IPS-NIHi7 (cell line): ENCODE measurements at regions not wholly inside any gene's neighbourhood (a gene's known extent, or its start where the extent isn't known, plus 50 kb on each side); places are given as distances from the start of the nearest gene placed in this dataset.
"Not testable (repeated sequence)": the region's sequence is repeated elsewhere in the genome, so short reads cannot be mapped to it uniquely, and the experiment has no call there.

ENCODE experiments used
- DNase-seq: peaks from one replicate; pipeline ENCODE4 v3.0.0; 2012; ENCODE audit warnings: mixed read lengths; ENCODE audit errors: extremely low spot score

DNA sequence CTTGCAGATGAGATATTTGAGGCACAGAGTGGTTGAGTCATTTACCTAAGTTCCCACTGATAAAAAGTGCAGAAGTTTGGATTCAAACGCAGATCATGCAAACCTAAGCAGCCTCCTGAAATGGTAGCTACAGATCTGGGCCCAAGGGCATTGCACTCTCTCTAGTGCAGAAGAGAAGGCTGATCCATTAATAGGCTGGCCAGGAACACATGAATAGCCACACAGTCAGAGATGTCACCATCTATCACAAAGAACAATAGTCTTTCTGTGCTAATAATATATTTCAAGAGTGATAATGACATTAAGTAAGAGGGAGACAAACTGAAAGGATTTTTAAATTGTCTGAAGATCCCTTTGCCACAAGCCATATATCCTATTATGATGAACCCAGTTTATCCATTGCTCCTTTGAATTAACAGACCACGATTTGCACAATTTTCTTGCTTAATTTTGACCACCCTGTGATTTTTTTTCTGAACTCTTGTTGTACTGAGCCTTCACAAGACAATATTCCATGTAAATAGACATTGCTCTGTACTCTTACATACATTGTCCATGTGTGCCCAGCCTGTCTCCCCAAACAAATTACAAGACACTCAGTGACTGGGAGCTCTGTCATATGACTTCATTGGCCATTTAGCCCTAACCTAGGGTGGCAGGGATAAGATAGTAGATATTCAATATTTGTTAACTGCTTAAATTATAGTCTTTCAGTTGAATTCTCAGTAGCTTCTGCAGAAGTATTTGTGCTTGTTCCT lies 112.4 kb upstream of the RBPJ start:
- DNase-seq, result no peak

DNA sequence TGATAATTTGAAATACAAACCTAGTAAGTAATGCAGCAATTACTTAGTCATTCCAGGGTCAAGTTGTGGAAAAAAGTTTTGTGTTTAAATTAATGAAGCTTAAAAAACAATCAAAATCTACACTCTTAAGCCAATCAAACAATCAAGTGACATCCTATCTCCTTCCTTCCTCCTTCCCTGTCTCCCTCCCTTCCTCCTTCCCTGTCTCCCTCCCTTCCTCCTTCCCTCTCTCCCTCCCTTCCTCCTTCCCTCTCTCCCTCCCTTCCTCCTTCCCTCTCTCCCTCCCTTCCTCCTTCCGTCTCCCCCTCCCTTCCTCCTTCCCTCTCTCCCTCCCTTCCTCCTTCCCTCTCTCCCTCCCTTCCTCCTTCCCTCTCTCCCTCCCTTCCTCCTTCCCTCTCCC lies 111.4 kb upstream of the RBPJ start:
- not testable (repeated sequence) for DNase-seq

DNA sequence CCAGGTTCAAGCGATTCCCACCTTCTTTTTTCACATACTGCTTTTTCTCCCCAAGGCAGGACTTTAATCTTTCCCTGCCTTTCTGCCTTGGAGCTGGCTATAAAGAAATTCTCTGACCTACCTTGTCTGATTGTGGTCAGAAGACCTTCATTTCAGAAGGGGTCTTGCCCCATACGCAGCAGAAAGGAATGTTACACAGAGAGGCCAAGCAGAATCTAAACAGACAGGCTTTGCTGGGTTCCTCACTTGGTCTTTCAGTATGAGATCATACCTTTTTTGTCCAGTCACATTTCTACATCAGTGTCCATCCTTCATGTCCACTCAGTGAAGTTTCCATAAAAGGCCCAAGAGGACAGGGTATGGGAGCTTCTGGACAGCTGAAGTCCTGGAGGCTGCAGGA lies 108.3 kb upstream of the RBPJ start:
- DNase-seq, result no peak

DNA sequence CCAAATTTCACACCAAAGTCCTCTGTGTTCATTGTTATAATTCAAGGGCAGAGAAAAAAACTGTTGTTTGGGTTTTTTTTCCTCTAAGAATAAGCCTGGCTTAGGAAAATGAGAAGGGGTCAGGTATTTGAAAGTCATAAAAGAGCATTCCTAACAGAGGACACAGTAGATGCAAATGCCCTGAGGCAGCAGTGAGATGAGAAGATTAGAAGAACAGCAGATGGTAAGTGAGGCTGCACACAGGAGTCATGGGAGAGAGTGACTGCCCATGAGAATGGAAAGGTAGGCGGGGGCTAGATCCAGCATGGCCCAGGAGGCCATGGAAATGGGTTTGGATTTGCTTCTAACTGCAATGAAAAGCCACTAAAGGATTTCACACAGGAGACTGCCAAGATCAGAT lies 107.5 kb upstream of the RBPJ start:
- no peak for DNase-seq

DNA sequence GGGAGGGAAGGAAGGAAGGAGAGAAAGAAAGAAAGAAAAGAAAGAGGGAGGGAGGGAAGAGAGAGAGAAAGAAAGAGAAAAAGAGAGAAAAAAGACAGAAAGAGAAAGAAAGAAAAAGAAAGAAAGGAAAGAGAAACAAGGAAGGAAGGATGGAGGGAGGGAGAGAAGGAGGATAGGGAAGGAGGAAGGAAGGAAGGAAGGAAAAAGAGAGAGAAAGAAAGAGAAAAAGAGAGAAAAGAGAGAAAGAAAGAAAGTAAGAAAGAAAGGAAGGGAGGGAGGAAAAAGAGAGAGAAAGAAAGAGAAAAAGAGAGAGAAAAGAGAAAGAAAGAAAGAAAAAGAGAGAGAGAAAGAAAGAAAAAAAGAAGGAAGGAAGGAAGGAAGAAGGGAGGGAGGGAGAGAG lies 105.8 kb upstream of the RBPJ start:
- DNase-seq, result no peak

DNA sequence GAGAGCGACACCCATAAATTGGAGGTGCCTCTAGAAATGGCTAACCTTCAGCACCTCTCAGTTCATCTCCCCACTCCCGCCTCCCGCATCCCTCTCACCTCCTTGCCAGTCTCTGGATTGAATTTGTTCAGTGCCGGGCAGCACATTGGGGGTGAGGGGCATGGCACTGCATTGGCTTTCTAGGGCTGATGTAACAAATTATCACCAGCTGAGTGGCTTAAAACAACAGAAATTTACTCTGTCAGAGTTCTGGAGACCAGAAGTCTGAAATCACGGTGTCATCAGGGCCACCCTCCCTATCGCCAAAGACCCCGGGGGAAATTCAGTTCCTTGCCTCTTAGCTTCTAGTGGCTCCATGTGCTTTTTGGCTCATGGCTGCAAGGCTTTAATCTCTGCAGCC lies 105.1 kb upstream of the RBPJ start:
- DNase-seq, result no peak

DNA sequence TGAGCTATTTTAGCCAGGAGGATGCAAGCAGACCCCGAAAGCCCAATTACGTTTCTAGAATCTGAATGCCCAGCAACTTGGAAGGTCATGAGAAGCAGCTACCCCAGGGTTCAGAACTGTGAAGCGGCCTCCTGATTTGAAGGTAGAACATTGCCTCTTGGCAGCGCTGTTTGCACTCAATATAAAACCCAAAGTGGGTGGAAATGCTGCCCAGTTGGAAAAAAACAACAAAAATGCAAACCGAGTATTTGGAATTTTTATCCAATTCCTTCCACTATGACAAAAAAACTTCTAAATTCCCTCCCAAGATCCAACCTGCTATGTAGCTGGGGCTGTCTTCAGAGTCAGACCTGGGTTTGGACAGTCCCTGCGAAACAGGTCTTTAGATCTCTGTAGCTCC lies 103.3 kb upstream of the RBPJ start:
- no peak for DNase-seq

DNA sequence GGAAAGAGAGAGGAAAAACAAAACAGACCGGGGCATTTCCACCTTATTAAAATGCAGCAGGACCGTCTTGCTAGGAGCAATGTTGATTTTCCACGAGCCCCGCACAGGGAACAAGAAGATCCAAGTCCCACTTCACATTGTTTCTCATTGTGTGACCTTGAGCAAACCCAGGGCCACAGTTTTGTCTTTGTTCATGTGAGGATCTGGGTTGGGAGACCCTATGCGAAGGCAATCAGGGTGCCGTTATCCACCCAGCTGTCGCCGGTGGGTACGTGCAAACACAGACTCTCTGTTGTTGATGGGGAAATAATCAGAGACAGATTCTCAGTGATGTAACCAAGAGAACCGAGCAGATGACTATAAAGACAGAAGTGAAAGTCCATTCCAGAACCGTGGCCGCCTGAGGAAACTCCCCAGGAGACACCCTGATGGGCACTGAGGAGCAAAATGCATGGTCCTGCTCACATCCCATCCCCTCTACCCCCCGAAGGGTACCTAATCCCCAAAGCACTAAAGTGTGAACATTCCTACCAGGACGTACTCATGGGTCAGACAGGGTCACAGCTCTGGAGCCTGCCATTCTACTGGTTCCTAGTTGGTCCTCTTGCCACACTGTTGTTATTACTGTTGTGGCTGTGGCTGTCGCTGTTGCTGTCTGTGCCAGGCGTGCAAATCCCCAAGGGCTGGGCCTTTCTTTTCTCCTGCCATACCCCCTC lies 102.7 kb upstream of the RBPJ start:
- no peak for DNase-seq

DNA sequence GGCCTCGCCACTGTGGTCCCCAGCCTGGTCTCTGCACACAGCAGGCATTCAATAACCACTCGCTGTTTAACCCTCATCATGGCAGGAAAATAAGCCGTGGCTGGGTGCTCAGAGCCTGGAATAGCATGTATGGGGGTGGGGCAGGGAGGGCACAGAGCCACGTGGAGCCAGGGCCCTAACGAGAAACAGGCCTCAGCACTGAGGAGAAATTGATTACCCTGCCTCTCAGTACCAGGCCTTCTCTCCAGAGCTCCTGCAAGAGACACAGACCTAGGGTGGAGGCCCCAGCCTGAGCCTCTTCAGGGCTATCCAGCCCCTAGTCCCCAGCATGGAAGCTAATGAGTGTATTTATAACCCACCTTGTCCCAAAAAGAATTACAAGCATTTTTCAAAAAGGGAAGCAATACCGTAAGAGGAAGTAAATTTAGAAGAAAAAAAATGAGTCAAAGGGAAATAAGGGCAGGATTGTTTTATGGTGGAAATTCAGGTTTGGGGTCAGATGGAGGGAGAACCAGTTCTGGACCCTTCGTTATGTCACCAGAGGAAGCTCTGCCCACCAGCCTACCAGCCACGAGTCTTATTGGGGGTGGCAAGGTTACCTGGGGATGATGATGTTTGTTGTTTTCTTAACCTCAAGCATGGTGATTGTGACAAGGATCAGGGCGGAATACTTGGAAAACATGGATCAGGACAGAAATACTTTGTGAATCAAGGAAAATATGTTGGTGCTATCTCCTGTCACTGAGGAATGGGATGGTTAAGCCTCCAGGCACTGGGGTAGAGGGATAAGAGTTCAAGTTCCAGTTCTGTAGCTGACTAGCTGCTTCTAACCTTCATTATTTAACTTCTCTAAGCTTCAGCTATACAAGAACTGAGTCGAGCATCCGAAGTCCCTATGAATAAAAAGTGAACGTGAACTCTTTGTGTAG lies 101.9 kb upstream of the RBPJ start:
- DNase-seq, result no peak

DNA sequence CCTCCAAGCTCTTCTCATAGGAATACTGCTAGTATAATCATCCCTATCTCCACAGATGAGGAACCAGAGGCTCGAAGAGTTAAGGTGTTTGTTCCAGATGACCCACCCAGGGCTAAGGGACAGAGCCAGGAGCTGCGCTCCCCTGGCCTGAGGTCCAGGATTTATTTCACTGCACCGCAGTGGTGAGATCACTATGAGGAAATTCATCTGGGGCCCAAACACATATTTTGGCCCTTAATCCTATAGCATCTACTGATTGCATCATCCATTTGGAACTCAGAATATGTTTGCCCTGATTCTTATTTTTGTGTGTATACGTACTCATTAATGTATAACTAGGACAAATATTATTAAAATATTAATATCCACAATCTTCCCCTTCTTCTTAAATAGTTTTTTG lies 100.1 kb upstream of the RBPJ start:
- DNase-seq, result no peak

DNA sequence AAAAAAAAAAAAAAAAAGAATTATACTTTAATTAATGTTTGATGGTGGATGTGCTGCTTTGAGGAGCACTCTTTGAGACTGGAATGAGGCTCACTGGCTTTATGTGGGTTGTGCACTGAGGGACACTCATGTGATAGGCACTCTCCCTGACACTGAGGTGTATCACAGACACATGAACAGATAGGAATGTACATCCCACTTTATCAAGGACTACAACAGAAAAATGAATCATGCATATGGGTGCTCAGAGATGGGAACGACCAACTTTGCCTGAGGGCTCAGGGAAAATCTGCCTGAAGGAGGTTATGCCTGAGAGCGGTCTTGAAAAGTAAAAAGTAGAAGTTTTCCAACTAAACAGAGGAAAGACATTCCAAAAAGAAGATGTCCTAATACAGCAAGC lies 97.7 kb upstream of the RBPJ start:
- no peak for DNase-seq

DNA sequence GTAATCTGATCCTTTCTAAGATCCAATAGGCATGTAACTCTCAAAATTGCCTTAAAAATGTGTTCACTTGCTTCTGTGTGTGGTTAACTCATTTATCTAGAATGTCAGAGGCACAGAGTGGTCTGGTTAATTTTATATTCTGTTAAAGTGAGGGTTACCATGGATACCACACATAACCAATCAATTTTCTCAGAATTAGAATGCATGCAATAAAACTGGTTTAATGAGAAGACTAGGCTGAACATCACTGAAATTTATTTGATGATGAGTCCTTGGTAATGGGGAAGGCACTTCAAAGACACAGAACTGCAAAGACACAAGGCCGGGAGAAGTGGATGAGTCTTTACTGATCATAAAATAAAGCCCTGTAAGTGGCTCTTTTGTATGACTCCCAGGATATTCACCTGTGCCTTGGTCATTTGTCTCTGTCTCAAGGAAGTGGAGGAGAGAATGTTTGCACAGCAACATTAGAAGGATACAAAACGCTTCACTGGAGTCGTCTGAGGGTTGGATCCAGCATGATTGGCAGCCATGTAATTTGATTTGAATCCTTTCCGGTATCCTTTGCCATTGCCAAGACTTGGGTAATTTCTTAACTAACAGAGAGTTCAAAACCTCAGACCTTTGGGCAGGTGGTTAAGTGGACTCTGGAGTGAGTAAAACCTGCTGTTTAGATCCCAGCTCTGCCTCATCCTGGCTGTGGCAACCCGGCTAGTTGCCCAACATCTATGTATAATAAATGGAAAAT lies 94.0 kb upstream of the RBPJ start:
- DNase-seq, result no peak

DNA sequence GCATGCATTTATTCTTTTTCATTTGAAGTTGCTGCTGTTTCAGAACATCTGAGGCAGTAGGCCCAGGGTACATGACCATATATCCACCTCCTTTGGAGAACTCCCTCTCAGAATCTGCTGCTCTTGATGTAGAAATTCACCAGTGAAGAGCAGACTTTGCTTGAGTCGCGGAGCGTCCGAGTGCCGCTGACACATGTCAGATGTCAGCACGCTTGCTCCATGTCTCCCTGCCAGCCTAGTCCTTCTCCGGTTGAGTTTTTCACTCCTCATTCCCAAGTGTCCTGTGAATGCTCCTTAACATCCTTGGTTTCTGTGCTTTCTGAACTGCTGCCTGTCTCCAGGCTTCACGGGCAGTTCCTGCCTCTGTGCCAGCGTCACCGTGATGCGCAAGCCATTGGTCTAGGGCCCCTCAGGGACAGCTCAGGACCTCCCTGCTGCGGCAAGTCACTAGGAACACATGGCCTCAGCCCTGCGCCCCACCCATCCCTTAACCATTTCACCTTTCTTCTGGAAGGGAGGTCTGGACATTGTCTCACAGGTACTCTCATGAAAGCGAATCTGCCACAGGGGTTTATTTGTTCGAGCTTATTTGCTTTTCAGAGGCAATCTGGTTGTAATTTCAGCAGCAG lies 93.1 kb upstream of the RBPJ start:
- no peak for DNase-seq

DNA sequence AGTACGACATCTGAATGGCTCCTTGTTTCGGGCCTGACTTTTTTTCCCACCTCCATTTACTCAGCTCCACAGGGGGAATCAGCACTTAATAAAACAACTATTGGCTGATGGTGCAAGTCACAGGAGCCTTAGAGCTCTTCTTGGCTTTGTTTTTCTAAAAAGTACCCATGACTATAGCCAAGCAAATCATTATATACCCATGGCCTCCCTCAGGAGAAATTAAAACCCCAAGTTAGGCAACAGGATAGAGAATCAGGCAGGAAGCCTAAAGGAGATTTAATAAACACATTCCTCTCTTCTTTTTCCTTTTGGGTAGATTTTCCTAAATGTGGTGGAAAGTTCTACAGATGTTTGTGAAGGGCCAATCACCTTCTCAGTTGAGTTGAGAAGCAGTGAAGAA lies 91.9 kb upstream of the RBPJ start:
- no peak for DNase-seq

DNA sequence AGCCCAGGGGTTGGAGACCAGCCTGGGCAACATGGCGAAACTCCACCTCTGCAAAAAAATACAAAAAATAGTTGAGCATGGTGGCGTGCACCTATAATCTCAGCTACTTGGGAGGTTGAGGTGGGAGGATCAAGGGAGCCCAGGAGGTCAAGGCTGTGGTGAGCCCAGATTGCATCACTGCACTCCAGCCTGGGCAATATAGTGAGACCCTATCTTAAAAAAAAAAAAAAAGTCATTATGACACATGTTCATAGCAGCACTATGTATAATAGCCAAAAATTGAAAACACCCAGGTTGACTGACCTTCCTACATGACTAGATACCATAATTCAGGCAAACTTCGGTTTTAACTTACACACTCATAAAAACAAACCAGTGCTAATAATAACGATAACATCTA lies 90.8 kb upstream of the RBPJ start:
- no peak for DNase-seq

DNA sequence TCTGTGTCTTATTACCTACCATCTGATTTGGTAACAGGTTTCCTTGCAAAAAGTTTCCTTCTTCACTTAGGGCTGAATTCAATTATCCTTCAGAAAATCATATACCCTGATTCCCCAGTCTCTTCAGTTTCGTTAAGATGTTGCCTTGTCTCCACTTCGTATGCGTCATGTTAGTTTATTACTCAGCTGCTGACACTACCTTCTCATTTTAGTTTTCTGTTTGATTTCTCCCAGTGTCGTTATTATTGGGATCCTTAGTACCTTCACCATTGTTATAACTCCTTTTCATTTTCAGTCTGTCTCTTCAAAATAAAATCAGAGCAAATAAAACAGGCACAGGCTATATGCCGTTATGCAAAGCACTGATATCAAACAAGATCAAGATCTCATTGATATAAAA lies 87.5 kb upstream of the RBPJ start:
- no peak for DNase-seq

DNA sequence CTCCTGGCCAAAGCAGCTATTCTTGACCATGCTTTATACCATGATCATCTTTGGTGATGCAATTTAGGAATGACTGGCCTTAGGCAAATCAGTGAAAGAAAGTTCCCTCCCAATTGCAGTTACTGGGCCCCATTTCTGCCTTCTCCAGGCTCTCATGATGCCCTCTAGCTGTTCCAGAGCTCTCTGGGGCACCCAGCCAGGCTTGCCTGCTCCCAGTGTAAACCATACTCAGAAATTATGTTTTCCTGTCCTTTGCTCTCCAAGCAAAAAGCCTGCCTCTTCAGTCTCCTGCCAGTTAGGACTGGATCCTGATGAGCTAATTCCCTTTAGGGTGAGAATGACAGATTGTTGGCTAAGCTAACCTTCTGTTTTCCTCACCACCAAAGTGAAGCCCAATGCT lies 85.3 kb upstream of the RBPJ start:
- DNase-seq, result no peak

DNA sequence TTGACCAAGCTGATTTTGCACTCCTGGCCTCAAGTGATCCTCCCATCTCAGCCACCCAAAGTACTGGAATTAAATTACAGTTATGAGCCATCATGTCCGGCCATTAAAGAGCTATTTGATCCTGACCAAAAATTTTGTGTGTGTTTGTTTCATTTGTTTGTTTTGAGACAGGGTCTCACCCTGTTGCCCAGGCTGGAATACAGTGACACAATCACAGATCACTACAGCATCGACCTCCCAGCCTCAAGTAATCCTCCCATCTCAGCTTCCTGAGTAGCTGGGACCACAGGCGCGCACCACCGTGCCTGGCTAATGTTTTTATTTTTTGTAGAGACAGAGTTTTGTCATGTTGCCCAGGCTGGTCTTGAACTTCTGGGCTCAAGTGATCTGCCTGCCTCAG lies 82.9 kb upstream of the RBPJ start:
- no peak for DNase-seq

DNA sequence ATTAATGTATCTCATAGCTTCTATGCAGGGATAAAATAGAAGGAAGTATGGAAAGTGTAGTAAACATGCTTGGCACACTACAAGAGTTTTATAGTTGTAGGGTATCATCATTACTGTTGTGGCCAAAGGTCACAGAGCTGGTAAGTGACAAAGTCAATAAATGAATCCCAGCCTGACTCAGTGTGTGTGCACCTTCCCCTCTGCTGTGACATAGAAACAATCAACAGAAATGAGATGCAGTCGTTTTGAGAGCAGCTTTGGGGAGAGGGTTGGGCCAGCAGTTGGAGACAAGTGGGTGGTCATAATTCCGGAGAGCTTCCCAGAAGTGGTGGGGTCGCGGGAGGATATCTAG lies 82.4 kb upstream of the RBPJ start:
- DNase-seq, result no peak

DNA sequence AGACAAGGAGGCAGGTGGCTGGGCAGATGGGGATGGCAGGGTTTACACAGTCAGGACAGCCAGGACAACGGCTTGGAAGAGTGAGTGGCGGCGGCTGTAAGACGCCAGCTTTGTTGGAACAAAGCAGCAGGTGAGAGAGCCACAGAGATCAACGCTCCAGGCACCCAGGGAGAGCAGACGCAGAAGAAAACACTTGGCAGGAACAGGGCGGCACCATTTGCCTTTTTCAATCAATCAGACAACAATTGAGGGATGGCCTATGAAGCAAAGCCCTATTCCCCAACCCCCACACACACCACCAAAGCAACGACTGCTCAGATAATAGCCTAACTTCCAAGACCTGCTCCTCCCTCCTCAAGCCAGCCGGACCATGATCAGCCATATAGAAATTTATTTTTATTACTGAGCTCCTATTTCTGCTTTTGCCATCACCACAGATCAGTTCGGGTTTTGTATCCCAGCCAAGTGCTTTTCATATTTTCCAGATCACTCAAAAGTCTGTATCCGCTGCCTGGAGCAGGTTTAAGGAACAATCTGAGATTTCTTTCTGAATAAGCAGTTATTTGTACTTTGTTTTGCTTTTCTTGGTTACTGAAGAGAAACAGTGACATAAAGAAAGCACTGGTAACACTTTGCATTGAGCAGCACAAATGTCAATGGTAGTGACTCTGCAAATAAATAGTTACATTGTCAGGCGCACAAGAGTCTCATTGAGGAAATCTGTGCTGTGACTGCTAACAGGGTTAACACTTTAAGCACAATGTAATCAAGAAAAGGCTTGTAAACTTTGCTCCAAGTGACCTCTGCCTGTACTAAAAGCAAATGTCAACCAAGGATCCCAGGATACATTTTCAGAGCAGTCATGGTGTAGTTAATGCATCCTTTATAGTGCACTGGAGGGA lies 81.8 kb upstream of the RBPJ start:
- DNase-seq, result peak; percentile 28
